Hepatocyte (in vitro differentiated cells): ENCODE measurements at regions not wholly inside any gene's neighbourhood (a gene's known extent, or its start where the extent isn't known, plus 50 kb on each side); places are given as distances from the start of the nearest gene placed in this dataset.

ENCODE experiments used
- DNase-seq: peaks from one replicate; pipeline ENCODE4 v3.0.0-alpha.2; 2016; ENCODE audit warnings: low spot score
- H2AFZ ChIP-seq: fragments of 200-600 bp; sonication (generic); 2 replicates; pipeline ENCODE4 v1.6.0; 2016; ENCODE audit warnings: antibody characterized with exemption, mild to moderate bottlenecking
- H3K27ac ChIP-seq: fragments of 200-600 bp; sonication (generic); 2 replicates; pipeline ENCODE4 v1.5.1; 2016; ENCODE audit warnings: mild to moderate bottlenecking
- H3K27me3 ChIP-seq: fragments of 200-600 bp; sonication (generic); 2 replicates; pipeline ENCODE4 v1.6.1; 2016
- H3K36me3 ChIP-seq: fragments of 200-600 bp; sonication (generic); replicated peaks from 2 replicates; pipeline ENCODE4 v1.5.1; 2016; ENCODE audit warnings: low read depth; ENCODE audit not compliant: insufficient read depth
- H3K4me1 ChIP-seq: fragments of 200-600 bp; sonication (generic); 2 replicates; pipeline ENCODE4 v1.5.1; 2016; ENCODE audit warnings: mild to moderate bottlenecking, moderate library complexity; ENCODE audit not compliant: insufficient read depth
- H3K4me2 ChIP-seq: fragments of 200-600 bp; sonication (generic); 2 replicates; pipeline ENCODE4 v1.6.0; 2016
- H3K4me3 ChIP-seq: fragments of 200-600 bp; sonication (generic); 2 replicates; pipeline ENCODE4 v1.5.1; 2016; ENCODE audit warnings: mild to moderate bottlenecking
- H3K79me2 ChIP-seq: fragments of 200-600 bp; sonication (generic); 2 replicates; pipeline ENCODE4 v1.6.0; 2017; ENCODE audit warnings: mild to moderate bottlenecking
- H3K9me2 ChIP-seq: fragments of 200-600 bp; sonication (generic); replicated peaks from 2 replicates; pipeline ENCODE4 v1.6.0; 2017; ENCODE audit warnings: mild to moderate bottlenecking; ENCODE audit not compliant: insufficient read depth
- H3K9me3 ChIP-seq: fragments of 200-600 bp; sonication (generic); 2 replicates; pipeline ENCODE4 v1.5.1; 2016; ENCODE audit warnings: low read depth, mild to moderate bottlenecking
- H4K20me1 ChIP-seq: fragments of 200-600 bp; sonication (generic); 2 replicates; pipeline ENCODE4 v1.6.0; 2016; ENCODE audit warnings: mild to moderate bottlenecking; ENCODE audit not compliant: insufficient read depth, poor library complexity, severe bottlenecking
- CTCF ChIP-seq: fragments of 200-600 bp; sonication (generic); IDR thresholded peaks from 2 replicates; pipeline ENCODE4 v1.5.1; 2016; ENCODE audit warnings: antibody characterized with exemption, mild to moderate bottlenecking; ENCODE audit not compliant: poor library complexity
- EZH2 ChIP-seq: fragments of 200-600 bp; sonication (generic); IDR thresholded peaks from 2 replicates; pipeline ENCODE4 v1.6.1; 2016; ENCODE audit warnings: antibody characterized with exemption, mild to moderate bottlenecking, borderline replicate concordance
- EZH2phosphoT487 ChIP-seq: fragments of 200-600 bp; sonication (generic); IDR thresholded peaks from one replicate; pipeline ENCODE4 v1.6.1; 2018; ENCODE audit warnings: antibody characterized with exemption, mild to moderate bottlenecking, low read depth, moderate library complexity; ENCODE audit not compliant: unreplicated experiment, severe bottlenecking
- WGBS: methylation state at CpG from one replicate; pipeline ENCODE4 v1.1.6; 2016; ENCODE audit warnings: low lambda C conversion rate; ENCODE audit errors: missing lambda C conversion rate; 5-methylcytosine and 5-hydroxymethylcytosine counted together

GRCh38 chr6:153539602-153540001 is 408.5 kb upstream of the RGS17 start:
- Histone ChIP-seq H3K27me3 (no peaks in the 10 kb centered on the region), H3K9me3 (no peaks in the 10 kb centered on the region), H2AFZ (no peak overlapping the region), H3K9me2 (no peaks in the 10 kb centered on the region), H3K27ac (no peak overlapping the region), H3K4me3 (no peak overlapping the region), H3K4me2 (no peak overlapping the region), H3K36me3 (no peaks in the 10 kb centered on the region), H4K20me1 (no peaks in the 10 kb centered on the region), H3K79me2 (no peaks in the 10 kb centered on the region), H3K4me1 (no peaks in the 10 kb centered on the region)
- WGBS: 98% methylated on average over 2 of the region's 2 CpGs
- TF ChIP-seq CTCF (no peak), EZH2phosphoT487 (no peak), EZH2 (no peak)
- no peak for DNase-seq

- no peak overlapping the region for H3K27ac ChIP-seq
- H3K9me2 ChIP-seq: no peaks in the 10 kb centered on the region
- H3K4me1 ChIP-seq: no peaks in the 10 kb centered on the region
- H3K36me3 ChIP-seq: no peaks in the 10 kb centered on the region
- H2AFZ ChIP-seq: no peak overlapping the region
- H3K4me2 ChIP-seq: no peak overlapping the region
- no peak for DNase-seq
- no peak overlapping the region for H3K4me3 ChIP-seq
- no peaks in the 10 kb centered on the region for H4K20me1 ChIP-seq
- H3K9me3 ChIP-seq: no peaks in the 10 kb centered on the region
- no peaks in the 10 kb centered on the region for H3K27me3 ChIP-seq
- H3K79me2 ChIP-seq: no peaks in the 10 kb centered on the region
- 81% methylated on average over 1 of the region's 1 CpG for WGBS
- TF ChIP-seq EZH2 (no peak), CTCF (no peak), EZH2phosphoT487 (no peak)
Measured at GRCh38 chr6:153538491-153538890, 407.4 kb upstream of the RGS17 start.

- H3K4me1 ChIP-seq: no peaks in the 10 kb centered on the region
- no peaks in the 10 kb centered on the region for H3K79me2 ChIP-seq
- no peaks in the 10 kb centered on the region for H4K20me1 ChIP-seq
- no peak overlapping the region for H3K27ac ChIP-seq
- WGBS: 55% methylated on average over 1 of the region's 1 CpG
- H2AFZ ChIP-seq: no peak overlapping the region
- no peak overlapping the region for H3K4me2 ChIP-seq
- TF ChIP-seq CTCF (no peak), EZH2phosphoT487 (no peak), EZH2 (no peak)
- H3K27me3 ChIP-seq: no peaks in the 10 kb centered on the region
- H3K36me3 ChIP-seq: no peaks in the 10 kb centered on the region
- no peaks in the 10 kb centered on the region for H3K9me2 ChIP-seq
- no peak overlapping the region for H3K4me3 ChIP-seq
- DNase-seq: no peak
- H3K9me3 ChIP-seq: no peaks in the 10 kb centered on the region
Measured at GRCh38 chr6:153537422-153537821, 406.3 kb upstream of the RGS17 start.

GRCh38 chr6:153526479-153526878 is 395.4 kb upstream of the RGS17 start:
- no peak overlapping the region for H3K27ac ChIP-seq
- no peaks in the 10 kb centered on the region for H3K79me2 ChIP-seq
- no peak overlapping the region for H2AFZ ChIP-seq
- H3K9me2 ChIP-seq: no peaks in the 10 kb centered on the region
- no peaks in the 10 kb centered on the region for H3K9me3 ChIP-seq
- TF ChIP-seq EZH2phosphoT487: no peak
- no peak for TF ChIP-seq EZH2
- no peak for TF ChIP-seq CTCF
- no peaks in the 10 kb centered on the region for H3K27me3 ChIP-seq
- no peaks in the 10 kb centered on the region for H3K36me3 ChIP-seq
- H3K4me2 ChIP-seq: no peak overlapping the region
- H4K20me1 ChIP-seq: no peaks in the 10 kb centered on the region
- no peak overlapping the region for H3K4me3 ChIP-seq
- WGBS: 79% methylated on average over 3 of the region's 3 CpGs
- no peak for DNase-seq
- no peaks in the 10 kb centered on the region for H3K4me1 ChIP-seq
